GM21737 (cell line): ENCODE measurements at regions not wholly inside any gene's neighbourhood (a gene's known extent, or its start where the extent isn't known, plus 50 kb on each side); places are given as distances from the start of the nearest gene placed in this dataset.
"Not testable (repeated sequence)": the region's sequence is repeated elsewhere in the genome, so short reads cannot be mapped to it uniquely, and the experiment has no call there.

Source experiments
- ATAC-seq: cut with Tn5 transposase; IDR thresholded peaks from one replicate; pipeline ENCODE4 v1.9.1; 2021; ENCODE audit warnings: mild to moderate bottlenecking, moderate library complexity; ENCODE audit not compliant: unreplicated experiment

GRCh38 chr18:2191180-2191790 lies 380.0 kb downstream of the METTL4 start:
- no peak for ATAC-seq

GRCh38 chr18:2192562-2192961 lies 378.7 kb downstream of the METTL4 start:
- no peak for ATAC-seq

- ATAC-seq = no peak
These were observed 373.4 kb downstream of the METTL4 start for GRCh38 chr18:2197946-2198345.

- no peak for ATAC-seq
These were observed 372.2 kb downstream of the METTL4 start for GRCh38 chr18:2199060-2199459.

GRCh38 chr18:2201036-2201600 lies 370.2 kb downstream of the METTL4 start:
- ATAC-seq = no peak

GRCh38 chr18:2204736-2205135 lies 366.6 kb downstream of the METTL4 start:
- ATAC-seq = no peak

GRCh38 chr18:2207294-2207693 lies 364.0 kb downstream of the METTL4 start:
- ATAC-seq = no peak

- no peak for ATAC-seq
These were observed 358.6 kb downstream of the METTL4 start for GRCh38 chr18:2212598-2213205.

- ATAC-seq = no peak
These were observed 357.4 kb downstream of the METTL4 start for GRCh38 chr18:2213905-2214304.

- no peak for ATAC-seq
These were observed 353.9 kb downstream of the METTL4 start for GRCh38 chr18:2217356-2217755.

GRCh38 chr18:2218101-2218500 lies 353.2 kb downstream of the METTL4 start:
- ATAC-seq = no peak

GRCh38 chr18:2219706-2220105 lies 351.6 kb downstream of the METTL4 start:
- ATAC-seq = no peak

- no peak for ATAC-seq
These were observed 348.8 kb downstream of the METTL4 start for GRCh38 chr18:2222270-2223185.

GRCh38 chr18:2223449-2223848 lies 347.9 kb downstream of the METTL4 start:
- no peak for ATAC-seq

- ATAC-seq = no peak
These were observed 347.5 kb downstream of the METTL4 start for GRCh38 chr18:2223849-2224248.

GRCh38 chr18:2236232-2236631 lies 335.1 kb downstream of the METTL4 start:
- ATAC-seq = no peak

GRCh38 chr18:2237706-2238105 lies 333.6 kb downstream of the METTL4 start:
- ATAC-seq = no peak

GRCh38 chr18:2240311-2240705 lies 331.0 kb downstream of the METTL4 start:
- no peak for ATAC-seq

GRCh38 chr18:2244641-2245040 lies 326.7 kb downstream of the METTL4 start:
- ATAC-seq = no peak

GRCh38 chr18:2247101-2247500 lies 324.2 kb downstream of the METTL4 start:
- ATAC-seq = not testable (repeated sequence)

GRCh38 chr18:2254977-2255376 lies 316.3 kb downstream of the METTL4 start:
- no peak for ATAC-seq

- no peak for ATAC-seq
These were observed 314.7 kb downstream of the METTL4 start for GRCh38 chr18:2256577-2256976.
